Mononuclear cell (primary cell): ENCODE measurements at regions not wholly inside any gene's neighbourhood (a gene's known extent, or its start where the extent isn't known, plus 50 kb on each side); places are given as distances from the start of the nearest gene placed in this dataset.
"Not testable (repeated sequence)": the region's sequence is repeated elsewhere in the genome, so short reads cannot be mapped to it uniquely, and the experiment has no call there.

Source experiments
- H3K27me3 ChIP-seq: 2 replicates; pipeline ENCODE4 v1.6.0; 2011; ENCODE audit warnings: low read length, control low read depth; ENCODE audit not compliant: insufficient read depth
- H3K4me1 ChIP-seq: 2 replicates; pipeline ENCODE4 v1.5.1; 2011; ENCODE audit warnings: mild to moderate bottlenecking, low read length, control low read depth; ENCODE audit not compliant: insufficient read depth
- H3K4me3 ChIP-seq: 2 replicates; pipeline ENCODE4 v1.5.1; 2011; ENCODE audit warnings: mild to moderate bottlenecking, low read length, moderate library complexity
- H3K9me3 ChIP-seq: 2 replicates; pipeline ENCODE4 v1.5.1; 2011; ENCODE audit warnings: low read depth, mild to moderate bottlenecking, control low read depth, low read length

GRCh38 chr5:1734908-1735289 is 64.7 kb downstream of the MRPL36 start:
- Histone ChIP-seq H3K9me3 (peaks cover 1% of the 10 kb centered on the region), H3K27me3 (no peaks in the 10 kb centered on the region), H3K4me1 (no peaks in the 10 kb centered on the region), H3K4me3 (no peak overlapping the region)

- no peak overlapping the region for H3K4me3 ChIP-seq
Observed at GRCh38 chr5:1734271-1734907, 65.2 kb downstream of the MRPL36 start.

DNA sequence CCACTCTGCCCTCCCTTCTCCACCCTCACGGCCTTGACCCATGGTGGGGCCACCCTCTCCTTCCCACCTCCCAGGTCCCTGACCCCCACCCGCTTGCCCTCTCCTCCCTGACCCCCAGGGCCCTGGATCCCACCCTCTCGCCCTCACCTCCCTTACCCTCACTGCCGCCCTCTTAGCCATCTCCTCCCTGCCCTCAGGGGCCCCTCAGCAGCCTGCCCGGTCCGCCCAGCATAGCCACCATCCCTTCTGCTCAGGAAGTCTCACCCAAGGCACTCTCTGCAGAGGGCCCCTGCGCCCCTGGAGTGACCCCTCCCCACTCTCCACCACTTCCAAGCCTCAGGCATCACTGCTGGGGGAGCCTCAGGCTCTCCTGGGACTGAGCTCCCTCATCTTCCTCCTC is 66.3 kb downstream of the MRPL36 start:
- Histone ChIP-seq H3K4me3 (no peak overlapping the region), H3K27me3 (no peaks in the 10 kb centered on the region), H3K9me3 (no peaks in the 10 kb centered on the region), H3K4me1 (no peaks in the 10 kb centered on the region)

More at GRCh38 chr5:1734271-1734907, 65.2 kb downstream of the MRPL36 start:
- Histone ChIP-seq H3K4me1 (no peaks in the 10 kb centered on the region), H3K27me3 (no peaks in the 10 kb centered on the region), H3K9me3 (no peaks in the 10 kb centered on the region)

DNA sequence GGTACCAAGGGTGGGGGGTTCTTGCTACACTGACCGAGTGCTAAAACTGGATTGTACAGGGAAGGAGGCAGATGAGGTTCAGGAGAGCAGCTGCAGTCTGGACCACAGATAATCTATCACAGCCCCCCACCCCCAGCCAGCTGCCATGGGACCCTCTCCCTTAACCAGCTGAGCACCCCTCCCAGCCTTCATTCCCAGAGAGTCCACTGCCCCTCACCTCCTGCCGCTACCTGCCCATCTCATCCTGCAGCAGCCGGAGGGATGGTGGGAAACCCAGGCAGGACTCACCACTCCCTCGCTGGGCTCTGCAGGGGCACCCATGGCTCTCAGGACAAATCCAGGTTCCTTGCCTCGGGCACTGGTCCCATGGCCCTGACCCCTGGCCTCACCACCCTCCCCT is 66.7 kb downstream of the MRPL36 start:
- Histone ChIP-seq H3K4me1 (no peaks in the 10 kb centered on the region), H3K9me3 (no peaks in the 10 kb centered on the region), H3K27me3 (no peaks in the 10 kb centered on the region), H3K4me3 (no peak overlapping the region)

DNA sequence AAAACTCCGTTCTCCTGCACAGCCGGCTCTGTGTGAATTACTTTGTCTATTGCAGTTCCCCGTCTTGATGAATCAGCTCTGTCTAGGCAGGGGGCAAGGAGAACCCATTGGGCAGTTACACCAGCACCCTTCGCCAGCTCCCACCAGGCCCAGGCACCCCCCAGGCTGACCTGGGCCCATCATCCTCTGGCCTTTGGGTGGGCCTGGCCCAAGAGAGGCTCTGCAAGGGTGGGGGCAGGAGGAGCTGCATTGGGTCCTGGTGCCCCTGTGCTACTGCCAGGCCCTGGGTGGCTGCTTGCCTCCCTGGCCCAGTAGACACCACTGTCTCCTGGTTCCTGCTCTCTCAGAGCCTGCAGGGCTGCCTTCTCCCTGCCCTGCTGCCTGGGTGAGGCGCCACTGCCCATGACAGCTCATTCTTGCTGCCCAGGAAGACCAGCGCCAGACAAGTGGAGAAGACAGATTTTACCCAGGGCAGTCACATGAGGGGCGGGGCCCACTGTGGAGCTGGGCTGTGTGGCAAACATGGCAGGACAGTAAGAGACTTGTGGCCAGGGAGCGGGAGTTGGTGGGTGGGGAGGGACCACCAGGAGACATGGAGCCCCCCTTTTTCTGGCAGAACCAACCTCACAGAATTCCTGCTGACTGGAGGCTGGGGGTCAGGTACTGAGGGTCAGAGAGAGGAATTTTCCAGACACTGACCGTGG is 67.2 kb downstream of the MRPL36 start:
- Histone ChIP-seq H3K9me3 (no peaks in the 10 kb centered on the region), H3K4me3 (no peak overlapping the region), H3K27me3 (no peaks in the 10 kb centered on the region), H3K4me1 (no peaks in the 10 kb centered on the region)

DNA sequence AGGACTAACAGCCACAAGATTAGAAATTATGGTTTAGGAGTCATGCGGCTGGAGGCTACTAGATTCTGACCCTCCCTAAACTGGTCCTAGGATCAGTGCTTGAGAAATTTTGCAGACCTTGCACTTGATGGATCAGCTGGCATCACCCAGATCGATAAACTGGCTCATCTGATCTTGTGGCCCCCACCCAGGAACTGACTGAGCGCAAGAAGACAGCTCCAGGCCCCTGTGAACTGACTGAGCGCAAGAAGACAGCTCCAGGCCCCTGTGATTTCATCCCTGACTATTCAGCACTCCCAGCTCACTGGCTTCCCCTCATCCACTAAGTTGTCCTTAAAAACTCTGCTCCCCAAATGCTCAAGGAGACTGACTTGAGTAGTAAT is 67.8 kb downstream of the MRPL36 start:
- H3K4me1 ChIP-seq, H3K9me3 ChIP-seq, H3K27me3 ChIP-seq, H3K4me3 ChIP-seq: not testable (repeated sequence)

DNA sequence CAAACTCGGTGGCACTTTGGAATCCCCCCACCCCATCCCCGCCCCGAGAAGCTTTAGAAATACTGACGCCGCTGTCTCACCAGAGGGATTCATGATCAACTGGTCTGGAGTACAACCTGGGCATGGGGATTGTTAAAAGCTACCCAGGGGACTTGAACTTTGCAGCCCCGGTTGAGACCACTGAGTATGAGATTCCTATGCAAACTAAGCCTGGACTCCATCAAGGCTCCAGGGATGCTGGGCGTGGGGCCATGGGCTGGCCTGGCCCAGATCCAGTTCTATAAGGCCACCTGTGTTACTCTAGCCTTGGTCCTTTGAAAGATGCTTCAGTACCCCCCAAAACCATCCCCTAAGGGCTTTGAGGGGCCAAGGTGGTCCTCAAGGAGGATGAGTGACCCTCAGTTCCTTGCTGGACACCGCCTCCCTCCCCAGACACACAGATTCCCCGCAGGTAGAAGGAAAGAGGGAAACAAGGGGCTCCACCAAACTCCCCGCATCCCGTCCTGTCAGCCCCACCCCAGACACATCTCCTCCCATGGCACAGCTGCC is 68.5 kb downstream of the MRPL36 start:
- Histone ChIP-seq H3K4me1 (no peaks in the 10 kb centered on the region), H3K27me3 (no peaks in the 10 kb centered on the region), H3K4me3 (no peak overlapping the region), H3K9me3 (no peaks in the 10 kb centered on the region)

GRCh38 chr5:1730487-1730847 is 69.2 kb downstream of the MRPL36 start:
- Histone ChIP-seq H3K27me3 (no peaks in the 10 kb centered on the region), H3K4me1 (no peaks in the 10 kb centered on the region), H3K9me3 (no peaks in the 10 kb centered on the region), H3K4me3 (no peak overlapping the region)

- Histone ChIP-seq H3K9me3 (no peaks in the 10 kb centered on the region), H3K4me1 (no peaks in the 10 kb centered on the region), H3K27me3 (no peaks in the 10 kb centered on the region), H3K4me3 (no peak overlapping the region)
Observed at GRCh38 chr5:1729641-1730486, 69.8 kb downstream of the MRPL36 start.

DNA sequence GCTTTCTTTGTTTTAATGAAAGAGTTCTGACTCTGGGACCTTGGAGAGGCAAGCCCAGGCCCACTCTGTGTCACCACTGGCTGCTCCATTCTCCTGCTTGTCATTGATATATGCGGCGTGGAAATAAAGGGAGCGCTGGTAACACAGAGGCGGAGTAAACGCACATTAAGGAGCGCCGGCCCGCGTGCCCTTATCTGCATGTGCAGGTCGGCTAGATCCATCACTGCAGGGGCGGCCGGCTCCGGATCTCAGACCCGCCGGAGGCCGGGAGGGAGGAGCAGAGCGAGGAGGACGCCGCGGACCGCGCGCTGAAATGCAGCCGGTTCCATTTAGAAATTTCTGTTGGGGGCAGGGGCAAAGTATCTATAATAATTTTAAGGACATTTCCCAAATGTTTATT is 70.8 kb downstream of the MRPL36 start:
- Histone ChIP-seq H3K4me1 (no peaks in the 10 kb centered on the region), H3K9me3 (no peaks in the 10 kb centered on the region), H3K4me3 (no peak overlapping the region), H3K27me3 (no peaks in the 10 kb centered on the region)

DNA sequence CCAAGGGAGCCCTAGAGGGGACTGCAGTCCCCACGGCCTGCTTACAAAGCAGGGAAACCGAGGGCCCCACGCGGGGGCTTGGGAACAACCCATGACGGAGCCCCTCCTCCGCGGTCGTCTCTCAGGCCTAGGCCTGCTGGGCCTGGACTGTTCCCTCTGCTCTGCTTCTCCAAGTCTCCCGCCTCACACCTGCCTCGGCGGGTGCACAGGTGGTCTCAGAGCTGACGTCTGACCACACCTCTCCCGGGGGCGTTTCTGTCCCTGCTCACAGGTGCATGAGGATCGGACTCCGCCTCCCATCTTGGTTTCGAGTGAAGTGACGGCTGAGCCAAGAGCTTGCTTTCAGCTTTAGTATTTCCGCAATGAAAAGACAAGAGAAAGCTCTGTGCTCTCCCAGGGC is 72.1 kb downstream of the MRPL36 start:
- no peaks in the 10 kb centered on the region for H3K27me3 ChIP-seq
- H3K4me1 ChIP-seq: no peaks in the 10 kb centered on the region
- no peaks in the 10 kb centered on the region for H3K9me3 ChIP-seq
- no peak overlapping the region for H3K4me3 ChIP-seq

- no peaks in the 10 kb centered on the region for H3K9me3 ChIP-seq
- H3K4me1 ChIP-seq: no peaks in the 10 kb centered on the region
- no peak overlapping the region for H3K4me3 ChIP-seq
- H3K27me3 ChIP-seq: no peaks in the 10 kb centered on the region
Observed at GRCh38 chr5:1726956-1727355, 72.7 kb downstream of the MRPL36 start.

DNA sequence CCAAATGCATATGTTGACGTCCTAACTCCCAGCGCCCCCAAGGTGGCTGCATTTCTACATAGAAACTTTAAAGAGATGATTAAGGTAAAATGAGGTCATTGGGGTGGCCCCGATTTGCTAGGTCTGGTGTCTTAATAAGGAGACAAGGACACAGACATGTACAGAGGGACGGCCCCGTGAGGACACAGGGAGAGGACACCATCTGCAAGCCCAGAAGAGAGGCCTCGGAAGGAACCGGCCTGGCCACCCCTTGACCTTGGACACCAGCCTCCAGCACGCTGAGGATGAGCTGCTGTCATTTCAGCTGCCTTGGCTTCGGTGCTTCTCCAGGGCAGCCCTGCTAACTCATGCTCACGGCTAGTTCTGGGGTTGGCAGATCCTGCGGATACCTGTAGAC is 73.2 kb downstream of the MRPL36 start:
- H3K27me3 ChIP-seq: no peaks in the 10 kb centered on the region
- no peak overlapping the region for H3K4me3 ChIP-seq
- H3K9me3 ChIP-seq: no peaks in the 10 kb centered on the region
- H3K4me1 ChIP-seq: no peaks in the 10 kb centered on the region

DNA sequence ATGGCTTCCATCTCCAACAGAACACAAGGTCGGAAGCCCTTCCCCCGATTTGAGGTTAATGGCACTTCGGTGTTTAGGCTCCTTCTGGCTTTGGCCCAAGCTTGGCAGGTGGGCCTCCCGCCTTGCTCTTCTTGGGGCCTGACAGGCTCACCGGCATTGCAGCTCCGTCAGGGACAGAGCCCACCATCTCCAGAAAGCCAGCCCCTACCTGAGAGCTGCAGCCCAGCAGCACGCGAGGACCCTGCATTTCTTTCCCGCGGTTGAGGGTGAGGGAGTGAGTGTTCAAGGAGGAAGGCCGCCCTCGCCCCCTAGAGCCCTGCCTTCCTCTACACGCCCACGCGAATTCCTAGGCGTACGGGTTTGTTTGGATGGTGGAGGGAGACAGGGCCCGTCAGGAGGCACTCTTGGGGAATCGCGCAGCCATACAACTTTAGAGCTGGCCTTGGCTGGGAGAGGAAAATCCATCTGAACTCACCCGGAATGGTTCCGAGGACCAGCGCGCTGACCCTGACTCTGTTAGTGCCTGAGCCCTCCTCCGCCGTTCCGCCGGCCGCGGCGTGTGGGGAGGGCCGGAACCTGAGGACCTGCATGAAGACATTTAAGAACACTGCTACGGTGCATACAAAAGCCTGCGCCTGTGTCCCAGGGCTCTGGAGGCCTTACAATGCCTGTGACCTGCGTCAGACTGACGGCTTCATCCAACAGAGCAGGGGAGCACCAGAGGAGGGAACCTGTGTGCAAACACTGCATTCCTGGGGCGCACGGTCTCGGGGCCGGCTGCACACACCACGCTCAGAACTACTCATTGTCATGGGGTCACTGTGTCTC is 73.8 kb downstream of the MRPL36 start:
- no peaks in the 10 kb centered on the region for H3K27me3 ChIP-seq
- no peak overlapping the region for H3K4me3 ChIP-seq
- no peaks in the 10 kb centered on the region for H3K9me3 ChIP-seq
- H3K4me1 ChIP-seq: no peaks in the 10 kb centered on the region
